Right ventricle myocardium inferior (tissue), 1 donor: ENCODE measurements at regions not wholly inside any gene's neighbourhood (a gene's known extent, or its start where the extent isn't known, plus 50 kb on each side); places are given as distances from the start of the nearest gene placed in this dataset.
"Not testable (repeated sequence)": the region's sequence is repeated elsewhere in the genome, so short reads cannot be mapped to it uniquely, and the experiment has no call there.

ENCODE experiments used
- ATAC-seq: fragments of 200-7000 bp; cut with Tn5 transposase; one replicate; pipeline ENCODE4 v1.9.1; 2020; ENCODE audit warnings: mild to moderate bottlenecking, moderate library complexity
- DNase-seq: peaks from one replicate; pipeline ENCODE4 v3.0.0; 2021; ENCODE audit errors: missing footprints
- intact Hi-C: fragments of 100-400 bp; cut with DNase I; formaldehyde crosslinking; loops from one replicate; pipeline ENCODE4 v1.11.0; 2022
- donor health status: DM: no; HTN: yes; CAD: no; lungs with severe emphysema.

DNA sequence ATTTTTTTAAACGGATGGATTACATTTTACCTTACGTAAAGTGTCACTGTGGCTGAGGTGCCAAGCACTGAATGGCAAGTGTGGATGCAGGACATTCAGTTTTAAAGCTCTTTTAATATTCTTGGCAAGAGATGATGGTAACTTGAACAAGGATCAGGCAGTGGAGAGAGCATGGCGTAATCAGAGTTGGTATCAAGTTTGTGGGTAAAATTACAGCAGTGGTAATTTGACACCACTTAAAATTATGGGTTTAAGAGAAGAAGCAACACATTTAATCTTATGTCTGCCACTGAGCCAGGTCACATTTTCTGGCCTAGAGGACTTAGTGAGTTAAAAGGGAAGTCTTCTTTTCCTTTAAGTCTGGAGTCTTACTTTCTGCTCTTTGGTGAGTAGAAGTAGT is 100.5 kb downstream of the NAA11 start:
- DNase-seq (no peak), ATAC-seq (no peak)
- intact Hi-C loops, result no loop called here

DNA sequence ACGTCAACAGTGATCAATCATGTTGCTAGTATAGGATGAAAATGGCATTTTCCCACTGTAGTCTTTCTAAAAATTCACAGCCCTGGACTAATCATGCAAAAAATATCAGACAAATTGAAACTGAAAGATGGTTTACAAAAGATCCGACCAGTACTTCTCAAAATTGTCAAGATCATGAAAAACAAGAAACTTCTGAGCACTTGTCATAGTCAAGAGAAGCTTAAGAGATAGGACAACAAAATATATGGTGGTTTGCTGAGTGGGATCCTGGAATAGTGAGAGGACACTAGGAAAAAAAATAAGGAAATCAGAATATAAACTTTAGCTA is 101.1 kb downstream of the NAA11 start:
- ATAC-seq (no peak), DNase-seq (no peak)
- intact Hi-C loops, result no loop called here

- ATAC-seq (no peak), DNase-seq (no peak)
- intact Hi-C loops, result no loop called here
Measured at GRCh38 chr4:79223993-79224776, 101.7 kb downstream of the NAA11 start.

DNA sequence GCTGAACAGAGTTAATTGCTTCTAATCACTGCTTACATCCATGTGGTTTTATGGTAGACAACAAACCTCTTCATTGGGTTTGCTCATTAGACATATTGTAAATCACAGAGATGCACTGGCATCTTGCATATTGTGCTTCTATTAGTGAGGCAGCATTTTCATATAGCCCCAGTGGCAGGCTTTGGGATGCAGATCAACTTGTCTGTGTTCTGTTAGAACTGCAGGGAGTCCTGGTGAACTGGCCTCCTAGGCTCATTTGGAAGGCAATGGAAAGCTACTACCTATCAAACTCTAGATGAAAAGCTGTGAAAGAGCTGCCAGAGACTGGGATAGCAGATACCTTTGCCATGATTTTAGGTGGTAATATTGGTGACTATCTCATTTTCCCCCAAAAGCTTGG is 108.8 kb downstream of the NAA11 start:
- ATAC-seq, result no peak
- intact Hi-C loops, result no loop called here
- DNase-seq, result no peak

GRCh38 chr4:79213702-79214101 is 112.2 kb downstream of the NAA11 start:
- DNase-seq (no peak), ATAC-seq (no peak)
- intact Hi-C loops, result no loop called here

DNA sequence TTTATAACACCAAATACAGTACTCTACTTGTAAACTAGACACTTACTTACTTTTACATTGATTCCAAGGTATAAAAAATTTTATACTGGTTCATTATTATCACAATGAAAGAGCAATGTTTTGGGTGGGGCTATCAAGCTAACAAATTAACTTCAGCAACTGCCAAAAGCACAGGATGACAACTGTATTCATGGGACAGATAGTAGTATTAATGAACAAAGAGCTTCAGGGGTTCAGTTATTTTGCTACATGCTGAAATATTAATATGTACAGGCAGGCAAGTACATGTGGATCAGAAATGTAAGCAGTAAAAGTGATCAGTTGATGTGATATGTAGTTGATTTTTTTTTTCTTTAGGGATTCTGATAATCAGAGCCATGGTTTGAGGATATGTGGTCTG is 112.9 kb downstream of the NAA11 start:
- intact Hi-C loops, result no loop called here
- no peak for DNase-seq
- no peak for ATAC-seq

DNA sequence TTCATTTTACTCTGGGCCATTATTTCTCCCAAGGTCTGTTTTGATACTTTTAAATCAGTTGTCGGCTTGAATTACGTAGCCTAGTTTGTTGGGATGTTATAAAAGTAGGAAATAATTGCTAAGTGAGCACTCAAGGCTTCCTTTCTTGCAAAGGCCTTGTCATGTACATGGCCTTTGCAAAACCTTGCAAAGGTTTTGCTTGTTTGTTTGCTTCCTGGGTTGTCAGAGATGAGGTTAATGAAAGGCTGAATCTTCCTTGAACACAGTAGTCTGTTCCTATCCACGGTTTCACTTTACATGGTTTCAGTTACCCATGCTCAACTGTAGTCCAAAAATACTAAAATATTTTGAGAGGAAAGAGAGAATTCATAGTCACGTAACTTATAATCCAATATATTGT is 113.5 kb downstream of the NAA11 start:
- DNase-seq (no peak), ATAC-seq (no peak)
- intact Hi-C loops, result no loop called here

- DNase-seq, result no peak
- intact Hi-C loops, result no loop called here
- ATAC-seq, result no peak
Measured at GRCh38 chr4:79211490-79211889, 114.4 kb downstream of the NAA11 start.

DNA sequence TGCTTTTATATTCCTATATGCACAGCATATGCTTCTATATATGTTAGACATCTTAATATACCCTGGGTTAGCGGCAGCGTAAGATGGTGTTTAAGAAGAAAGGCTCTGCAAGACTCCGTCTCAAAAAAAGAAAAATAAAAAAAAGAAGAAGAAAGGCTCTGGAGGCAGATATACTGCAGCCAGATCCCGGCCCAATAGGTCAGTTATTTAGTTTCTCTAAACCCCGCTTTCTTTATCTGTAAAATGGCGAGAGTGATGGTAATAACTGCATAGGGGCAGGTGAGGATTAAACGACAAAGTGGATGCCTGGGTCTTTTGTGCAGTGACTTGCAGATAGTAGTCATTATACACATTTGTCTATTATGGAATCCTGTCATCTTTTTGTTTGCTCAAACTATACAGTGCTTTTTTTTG is 115.2 kb downstream of the NAA11 start:
- no peak for ATAC-seq
- DNase-seq, result no peak
- intact Hi-C loops, result no loop called here

DNA sequence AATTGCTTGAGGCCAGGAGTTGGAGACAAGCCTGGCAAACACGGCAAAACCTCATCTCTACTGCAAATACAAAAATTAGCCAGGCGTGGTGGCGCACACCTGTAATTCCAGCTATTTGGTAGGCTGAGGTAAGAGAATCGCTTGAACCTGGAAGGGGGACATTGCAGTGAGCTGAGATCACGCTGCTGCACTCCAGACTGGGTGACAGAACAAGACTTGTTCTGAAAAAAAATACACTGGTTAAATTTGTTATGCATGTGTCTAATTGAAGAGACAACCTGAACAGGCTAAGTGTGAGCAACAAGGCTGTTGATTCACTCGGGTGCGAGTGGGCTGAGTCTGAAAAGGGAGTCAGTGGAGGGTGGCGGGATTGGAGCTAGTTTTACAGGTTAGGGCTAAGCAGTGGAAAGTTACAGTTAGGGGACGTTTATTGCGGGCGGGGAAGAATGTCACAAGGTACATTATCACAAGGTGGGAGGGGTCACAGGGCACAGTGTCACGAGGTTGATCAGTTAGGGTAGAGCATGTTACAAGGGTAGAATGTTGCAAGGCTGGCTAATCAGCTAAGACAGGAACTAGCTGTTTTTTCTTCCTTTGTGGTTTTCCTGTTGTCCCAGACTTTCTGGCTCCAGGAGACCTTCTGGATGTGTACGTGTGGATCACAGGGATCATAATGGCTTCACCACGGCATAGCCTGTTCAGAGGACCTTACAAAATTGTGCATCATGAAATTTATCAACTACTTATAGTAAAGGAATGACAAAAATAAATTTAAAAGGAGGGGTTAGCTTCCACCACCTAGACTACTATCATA is 115.8 kb downstream of the NAA11 start:
- DNase-seq (no peak), ATAC-seq (no peak)
- intact Hi-C loops, result no loop called here

- intact Hi-C loops, result no loop called here
- ATAC-seq (no peak), DNase-seq (no peak)
Measured at GRCh38 chr4:79209081-79209480, 116.8 kb downstream of the NAA11 start.

DNA sequence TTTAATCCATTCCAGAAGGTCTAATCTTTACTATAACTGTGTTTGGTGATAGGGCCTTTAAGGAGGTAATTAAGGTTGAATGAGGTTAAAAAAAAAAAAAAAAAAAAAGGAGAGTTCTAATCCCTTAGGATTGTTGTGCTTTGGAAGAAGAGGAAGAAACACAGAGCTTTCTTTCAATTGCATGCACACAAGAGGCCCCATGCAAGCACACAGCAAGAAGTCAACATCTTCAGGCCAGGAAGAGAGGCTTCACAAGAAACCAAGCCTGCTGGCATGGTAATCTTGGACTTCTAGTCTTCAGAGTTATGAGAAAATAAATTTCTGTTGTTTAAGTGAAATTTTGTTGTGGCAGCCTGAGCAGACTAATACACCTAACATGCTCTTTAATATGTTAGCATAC is 118.6 kb downstream of the NAA11 start:
- intact Hi-C loops, result no loop called here
- ATAC-seq (no peak), DNase-seq (no peak)

- ATAC-seq, result no peak
- DNase-seq, result no peak
- intact Hi-C loops, result no loop called here
Measured at GRCh38 chr4:79206660-79207059, 119.2 kb downstream of the NAA11 start.

- no peak for DNase-seq
- intact Hi-C loops, result no loop called here
- ATAC-seq, result no peak
Measured at GRCh38 chr4:79205121-79205520, 120.7 kb downstream of the NAA11 start.

- ATAC-seq, result no peak
- DNase-seq, result no peak
- intact Hi-C loops, result no loop called here
Measured at GRCh38 chr4:79201971-79202370, 123.9 kb downstream of the NAA11 start.

GRCh38 chr4:79199743-79200142 is 126.1 kb downstream of the NAA11 start:
- intact Hi-C loops, result no loop called here
- no peak for ATAC-seq
- no peak for DNase-seq

DNA sequence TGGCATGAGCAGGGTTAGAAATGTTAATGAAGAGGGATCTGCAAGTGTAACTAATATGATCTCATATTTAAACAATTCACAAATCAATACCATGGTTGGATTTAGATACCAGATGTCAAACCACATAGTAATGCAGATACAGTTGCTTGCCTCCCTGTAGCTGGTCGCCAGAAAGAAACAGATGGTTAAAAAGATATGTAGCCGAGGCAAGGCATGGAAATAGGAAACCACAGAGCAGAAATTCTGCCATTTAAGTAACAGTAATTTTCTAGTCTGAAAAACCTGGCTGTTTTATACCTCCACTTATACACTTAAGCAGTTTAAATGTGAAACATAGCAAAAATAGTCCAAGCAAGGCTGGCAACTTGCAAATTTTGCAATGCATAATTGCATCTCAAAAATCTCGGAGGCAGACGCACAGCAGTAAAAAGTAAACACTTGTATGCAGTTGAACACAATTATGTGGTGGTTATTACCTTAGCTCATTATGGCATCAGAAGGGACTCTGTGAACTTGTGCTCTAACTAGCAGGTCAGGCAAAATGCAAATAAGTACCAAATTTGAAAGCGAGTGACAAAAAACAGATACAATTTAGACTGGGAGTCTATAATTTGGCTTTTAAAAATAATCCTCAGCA is 126.8 kb downstream of the NAA11 start:
- intact Hi-C loops, result no loop called here
- DNase-seq (no peak), ATAC-seq (no peak)

DNA sequence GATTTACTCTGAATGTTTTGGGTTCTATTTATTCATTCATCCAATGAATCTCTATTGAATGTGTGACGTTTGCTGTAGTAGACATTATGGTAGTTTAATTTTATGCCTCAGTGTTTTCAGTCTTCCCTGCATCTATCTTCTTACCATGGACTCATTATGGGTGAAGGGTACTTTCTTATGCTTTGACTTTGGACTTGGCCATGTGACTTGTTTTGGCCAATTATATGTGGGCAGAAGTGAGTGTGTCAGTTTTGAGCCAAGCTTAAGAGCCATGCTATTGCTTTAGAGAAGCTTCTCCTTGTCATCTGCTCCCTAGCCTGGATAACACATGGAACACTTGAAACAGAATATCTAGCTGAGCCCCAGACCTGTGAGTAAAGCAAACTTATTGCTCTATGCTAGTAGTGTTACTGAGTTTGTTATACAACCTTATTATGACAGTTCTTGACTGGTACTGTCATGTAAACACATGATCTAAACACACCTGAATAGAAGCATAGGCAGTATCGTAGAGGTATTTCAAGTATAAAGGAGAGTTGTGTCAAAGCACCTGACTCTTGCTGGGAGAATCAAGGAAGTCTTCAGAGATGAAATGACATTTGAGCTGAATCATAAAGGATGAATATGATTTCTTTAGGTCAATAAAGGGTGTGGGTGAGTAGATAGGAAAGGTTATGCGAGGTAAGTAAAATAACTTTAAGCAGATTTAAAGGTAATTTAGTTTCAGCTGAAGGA is 128.4 kb downstream of the NAA11 start:
- intact Hi-C loops, result no loop called here
- DNase-seq (no peak), ATAC-seq (no peak)

- intact Hi-C loops, ATAC-seq, DNase-seq: not testable (repeated sequence)
Measured at GRCh38 chr4:79191292-79191691, 134.6 kb downstream of the NAA11 start.
